ENCODE measurements at regions not wholly inside any gene's neighbourhood (a gene's known extent, or its start where the extent isn't known, plus 50 kb on each side); places are given as distances from the start of the nearest gene placed in this dataset.
"Not testable (repeated sequence)": the region's sequence is repeated elsewhere in the genome, so short reads cannot be mapped to it uniquely, and the experiment has no call there.

DNA sequence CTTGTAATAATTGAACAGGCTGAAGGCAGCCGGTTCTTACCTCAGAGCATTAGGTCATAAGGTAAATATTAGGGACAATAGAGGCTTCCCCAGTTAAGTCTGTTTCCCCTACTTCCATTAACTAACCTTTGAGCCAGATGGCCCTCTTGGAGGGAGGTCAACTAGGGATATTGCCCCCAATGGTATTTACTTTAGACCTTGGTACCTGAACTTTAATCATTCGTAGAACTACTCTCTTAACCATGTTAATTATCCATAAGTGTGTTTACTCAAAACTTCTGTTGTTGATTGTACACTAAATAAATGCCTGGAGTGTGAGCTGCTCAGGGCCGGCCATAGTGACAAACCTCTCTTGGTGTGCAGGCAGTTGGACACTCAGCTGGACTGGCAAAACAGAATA lies 1843.5 kb upstream of the AGA start:
- no peak for DNase-seq (ENCODE audit: low spot score)

- no peak for DNase-seq (ENCODE audit: low spot score)
Measured at GRCh38 chr4:179291657-179292056, 1849.4 kb upstream of the AGA start.

- no peak for DNase-seq (ENCODE audit: low spot score)
Measured at GRCh38 chr4:179292468-179292867, 1850.2 kb upstream of the AGA start.

GRCh38 chr4:179307297-179308136 lies 1865.3 kb upstream of the AGA start:
- DNase-seq (ENCODE audit: low spot score): no peak

- no peak for DNase-seq (ENCODE audit: low spot score)
Measured at GRCh38 chr4:179313823-179314222, 1871.6 kb upstream of the AGA start.

- no peak for DNase-seq (ENCODE audit: low spot score)
Measured at GRCh38 chr4:179325181-179325580, 1882.9 kb upstream of the AGA start.

GRCh38 chr4:179328627-179329026 lies 1886.4 kb upstream of the AGA start:
- no peak for DNase-seq (ENCODE audit: low spot score)

- no peak for DNase-seq (ENCODE audit: low spot score)
Measured at GRCh38 chr4:179331362-179331761, 1889.1 kb upstream of the AGA start.

GRCh38 chr4:179344861-179345260 lies 1902.6 kb upstream of the AGA start:
- DNase-seq (ENCODE audit: low spot score): no peak

- no peak for DNase-seq (ENCODE audit: low spot score)
Measured at GRCh38 chr4:179352221-179352620, 1910.0 kb upstream of the AGA start.

DNA sequence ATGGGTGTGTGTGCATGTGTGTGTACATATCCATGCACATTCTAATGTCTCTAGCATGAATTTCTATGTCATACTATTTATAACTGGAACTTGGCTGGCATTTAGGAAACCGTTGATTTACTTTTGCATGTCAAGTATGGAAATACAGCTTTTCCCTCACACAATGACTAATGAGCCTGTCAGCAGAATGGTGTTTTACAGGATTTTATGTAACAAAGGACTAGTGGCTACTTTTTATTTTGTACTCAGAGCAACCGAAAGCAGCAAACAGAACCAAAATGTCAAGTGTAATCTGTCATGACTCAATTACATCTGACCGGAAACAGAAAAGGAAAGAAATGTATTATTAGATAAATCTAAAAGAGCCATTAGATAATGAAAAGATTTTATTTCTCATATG lies 1911.5 kb upstream of the AGA start:
- DNase-seq (ENCODE audit: low spot score): no peak

DNA sequence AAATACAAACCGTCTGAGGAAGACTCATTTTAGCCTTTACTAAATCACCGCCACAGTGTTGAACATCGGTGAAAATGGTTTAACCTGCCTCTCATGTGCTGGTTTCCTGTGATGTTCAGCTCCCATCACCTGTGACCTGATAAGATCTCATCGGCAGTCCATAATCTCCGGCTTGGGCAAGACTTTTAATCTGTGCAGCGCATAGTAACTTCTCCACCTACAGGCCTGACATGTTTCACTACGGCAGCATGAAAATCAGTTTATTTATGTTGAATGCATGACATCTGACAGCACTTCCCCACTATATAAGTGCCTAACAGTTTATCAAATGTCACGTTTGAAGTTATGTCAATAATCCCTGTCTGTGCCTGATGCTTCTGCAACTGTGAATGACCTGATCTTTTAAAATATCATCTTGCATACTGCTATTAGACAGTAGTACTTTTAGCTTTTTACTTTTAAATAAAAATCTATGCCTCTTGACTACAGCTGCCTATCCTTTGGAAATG lies 1919.8 kb upstream of the AGA start:
- no peak for DNase-seq (ENCODE audit: low spot score)

GRCh38 chr4:179365932-179366331 lies 1923.7 kb upstream of the AGA start:
- not testable (repeated sequence) for DNase-seq (ENCODE audit: low spot score)

GRCh38 chr4:179372242-179372641 lies 1930.0 kb upstream of the AGA start:
- no peak for DNase-seq (ENCODE audit: low spot score)

DNA sequence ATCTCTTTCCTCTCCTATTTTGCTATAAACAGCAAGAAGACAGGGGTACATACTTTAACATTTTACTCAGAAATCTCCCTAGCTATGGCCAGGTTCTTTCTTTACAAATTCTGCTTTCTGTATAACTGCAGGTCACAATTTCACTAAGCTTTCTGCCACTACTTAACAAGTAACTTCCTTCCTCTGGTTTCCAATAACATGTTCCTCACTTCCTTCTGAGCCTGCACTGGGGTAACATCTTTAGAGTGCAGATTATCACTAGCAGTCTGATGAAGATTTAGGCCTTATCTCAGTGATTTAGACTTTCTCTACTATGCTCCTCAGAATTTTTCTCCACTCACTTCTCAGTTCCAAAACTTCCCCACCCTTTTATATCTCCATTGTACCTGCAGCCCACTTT lies 1930.5 kb upstream of the AGA start:
- DNase-seq (ENCODE audit: low spot score): no peak

- not testable (repeated sequence) for DNase-seq (ENCODE audit: low spot score)
Measured at GRCh38 chr4:179378847-179379246, 1936.6 kb upstream of the AGA start.

GRCh38 chr4:179392787-179393186 lies 1950.5 kb upstream of the AGA start:
- no peak for DNase-seq (ENCODE audit: low spot score)

- DNase-seq (ENCODE audit: low spot score): no peak
Measured at GRCh38 chr4:179398414-179398813, 1956.2 kb upstream of the AGA start.

DNA sequence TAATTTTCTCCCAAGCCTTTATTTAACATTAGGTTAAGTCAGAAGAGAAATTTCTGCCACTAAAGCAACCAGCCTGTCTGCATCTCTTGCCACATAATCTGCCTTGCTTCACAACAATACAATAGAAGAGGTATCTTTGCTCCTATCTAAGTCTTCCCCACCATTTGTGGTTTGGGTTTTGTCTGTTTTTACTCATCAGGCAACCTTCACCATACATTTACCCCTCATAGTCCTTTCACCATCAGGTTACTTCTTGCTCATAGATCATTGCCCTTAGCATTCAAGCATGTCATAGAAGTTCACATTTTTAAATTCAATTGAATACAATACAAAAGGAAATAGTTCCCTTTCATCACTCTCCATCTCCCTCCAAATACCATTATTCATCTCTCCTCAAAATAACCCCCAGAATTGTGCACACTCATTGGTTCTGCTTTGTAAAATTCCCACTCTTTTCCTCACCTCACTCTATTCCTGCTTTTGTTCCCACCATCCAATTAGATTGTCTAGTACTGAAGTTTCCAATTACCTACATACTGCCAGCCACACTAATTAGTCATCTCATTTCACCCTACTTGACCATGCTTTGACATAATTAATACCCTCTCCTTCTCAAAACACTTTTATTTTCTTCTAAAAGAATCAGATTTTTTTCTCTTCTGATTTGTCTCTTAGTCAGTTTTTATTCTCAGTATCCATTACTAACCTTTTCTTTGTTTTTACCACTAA lies 1957.0 kb upstream of the AGA start:
- DNase-seq (ENCODE audit: low spot score): no peak

DNA sequence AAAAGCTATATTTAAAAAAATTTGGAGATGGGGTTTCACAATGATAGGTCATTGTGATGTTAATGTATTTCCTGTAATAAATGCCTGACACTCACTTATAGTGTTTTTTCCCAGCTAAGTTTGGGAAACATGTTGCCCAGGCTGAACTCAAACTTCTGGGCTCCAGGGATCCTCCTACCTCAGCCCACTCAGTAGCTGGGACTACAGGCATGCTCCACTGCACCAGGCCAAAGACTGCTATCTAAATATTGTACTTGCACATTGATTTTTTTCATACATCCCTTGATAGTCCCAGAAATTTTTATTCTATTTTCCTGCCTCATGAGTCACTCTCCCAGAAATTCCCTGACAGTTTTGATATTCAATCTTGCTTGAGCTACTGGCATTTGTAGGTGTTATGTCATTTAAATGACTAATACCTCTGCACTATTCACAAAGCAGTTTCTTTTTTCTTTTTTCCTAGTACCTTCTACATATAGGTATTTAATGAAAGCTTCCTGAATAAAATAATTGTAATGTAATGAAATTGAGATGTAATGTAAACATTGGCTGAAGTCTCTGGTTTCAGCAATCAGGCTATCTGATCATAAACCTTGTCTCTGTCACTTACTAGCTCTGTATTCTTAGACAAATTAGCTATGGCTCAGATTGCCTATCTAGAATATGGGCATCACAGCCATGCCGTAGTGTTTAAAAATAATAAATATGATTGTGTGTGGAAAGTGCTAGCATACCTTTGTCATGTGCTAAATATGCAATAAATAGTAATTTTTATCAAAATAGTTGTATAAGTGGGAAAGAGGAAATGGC lies 1973.0 kb upstream of the AGA start:
- DNase-seq (ENCODE audit: low spot score): no peak

- no peak for DNase-seq (ENCODE audit: low spot score)
Measured at GRCh38 chr4:179415847-179416223, 1973.6 kb upstream of the AGA start.

DNA sequence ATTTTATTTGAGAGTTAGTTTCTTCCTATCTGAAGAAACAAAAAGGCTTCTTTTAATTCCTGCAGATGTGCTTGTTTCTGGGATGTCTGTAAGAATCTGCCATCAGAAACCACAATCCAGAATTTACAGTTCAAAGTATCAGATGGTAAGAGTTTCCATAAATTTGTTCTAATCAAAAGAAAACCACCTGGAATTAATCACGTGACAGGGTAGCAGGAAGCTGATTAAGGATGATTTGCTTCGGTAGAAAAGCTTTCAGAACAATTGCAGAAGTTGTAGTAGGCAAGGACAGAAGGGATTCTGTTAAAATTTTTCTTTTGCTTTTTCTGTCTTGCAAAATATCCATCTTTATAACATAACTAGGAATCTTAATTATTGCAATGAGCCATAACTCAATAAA lies 1975.1 kb upstream of the AGA start:
- DNase-seq (ENCODE audit: low spot score): no peak

All from left forelimb (tissue), 1 donor.